ENCODE measurements at regions not wholly inside any gene's neighbourhood (a gene's known extent, or its start where the extent isn't known, plus 50 kb on each side); places are given as distances from the start of the nearest gene placed in this dataset.

DNA sequence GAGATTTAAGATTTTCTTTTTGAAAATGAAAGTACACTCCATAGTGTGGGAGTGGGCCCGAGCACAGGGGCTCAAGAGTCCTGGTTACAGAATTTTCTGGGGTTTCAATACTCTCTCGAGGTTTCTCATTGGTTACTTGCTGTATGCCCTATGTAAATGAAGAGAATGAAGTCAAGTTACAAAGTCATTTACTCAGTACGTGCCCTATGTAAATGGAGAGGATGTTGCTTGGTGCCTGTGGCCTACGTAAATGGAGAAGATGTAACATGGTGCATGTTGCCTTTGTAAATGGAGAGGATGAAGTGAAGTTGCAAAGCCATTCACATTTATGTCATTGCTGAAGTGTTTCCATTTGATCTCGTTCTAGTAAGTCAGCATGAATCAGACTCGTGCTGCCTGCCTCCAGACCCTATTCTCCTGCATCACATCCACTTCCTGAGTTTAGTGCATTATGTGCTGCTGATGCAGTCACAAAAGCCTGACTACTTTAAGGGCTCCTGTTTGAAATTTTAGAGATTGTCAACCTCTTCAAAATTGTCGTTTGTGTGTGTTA is 302.0 kb downstream of the ZBBX start:
- TF ChIP-seq, protein P1, sequence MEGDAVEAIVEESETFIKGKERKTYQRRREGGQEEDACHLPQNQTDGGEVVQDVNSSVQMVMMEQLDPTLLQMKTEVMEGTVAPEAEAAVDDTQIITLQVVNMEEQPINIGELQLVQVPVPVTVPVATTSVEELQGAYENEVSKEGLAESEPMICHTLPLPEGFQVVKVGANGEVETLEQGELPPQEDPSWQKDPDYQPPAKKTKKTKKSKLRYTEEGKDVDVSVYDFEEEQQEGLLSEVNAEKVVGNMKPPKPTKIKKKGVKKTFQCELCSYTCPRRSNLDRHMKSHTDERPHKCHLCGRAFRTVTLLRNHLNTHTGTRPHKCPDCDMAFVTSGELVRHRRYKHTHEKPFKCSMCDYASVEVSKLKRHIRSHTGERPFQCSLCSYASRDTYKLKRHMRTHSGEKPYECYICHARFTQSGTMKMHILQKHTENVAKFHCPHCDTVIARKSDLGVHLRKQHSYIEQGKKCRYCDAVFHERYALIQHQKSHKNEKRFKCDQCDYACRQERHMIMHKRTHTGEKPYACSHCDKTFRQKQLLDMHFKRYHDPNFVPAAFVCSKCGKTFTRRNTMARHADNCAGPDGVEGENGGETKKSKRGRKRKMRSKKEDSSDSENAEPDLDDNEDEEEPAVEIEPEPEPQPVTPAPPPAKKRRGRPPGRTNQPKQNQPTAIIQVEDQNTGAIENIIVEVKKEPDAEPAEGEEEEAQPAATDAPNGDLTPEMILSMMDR (IDR thresholded peaks at IDR 0.05; ENCODE audit: poor library complexity, severe bottlenecking): no peak
- no peak for TF ChIP-seq EZH2 (IDR thresholded peaks at IDR 0.05; ENCODE audit: borderline replicate concordance, insufficient read depth, low read length, poor library complexity, severe bottlenecking)

All from neural cell (in vitro differentiated cells).